NCI-H748 (cell line): ENCODE measurements at regions not wholly inside any gene's neighbourhood (a gene's known extent, or its start where the extent isn't known, plus 50 kb on each side); places are given as distances from the start of the nearest gene placed in this dataset.
"Not testable (repeated sequence)": the region's sequence is repeated elsewhere in the genome, so short reads cannot be mapped to it uniquely, and the experiment has no call there.

Source experiments
- DNase-seq: peaks from one replicate; lab custom pipeline; 2025; ENCODE audit not compliant: unreplicated experiment; lab: John Stamatoyannopoulos, UW

- no peak for DNase-seq
Measured at GRCh38 chr3:34570916-34571705, 772.7 kb downstream of the PDCD6IP start.

- DNase-seq: no peak
Measured at GRCh38 chr3:34571714-34572113, 773.3 kb downstream of the PDCD6IP start.

GRCh38 chr3:34575776-34576175 lies 777.3 kb downstream of the PDCD6IP start:
- no peak for DNase-seq

- no peak for DNase-seq
Measured at GRCh38 chr3:34582055-34582454, 783.6 kb downstream of the PDCD6IP start.

GRCh38 chr3:34583451-34583850 lies 785.0 kb downstream of the PDCD6IP start:
- DNase-seq: no peak

GRCh38 chr3:34584971-34585370 lies 786.5 kb downstream of the PDCD6IP start:
- no peak for DNase-seq

GRCh38 chr3:34599595-34599994 lies 801.2 kb downstream of the PDCD6IP start:
- no peak for DNase-seq

GRCh38 chr3:34619990-34620389 lies 821.6 kb downstream of the PDCD6IP start:
- no peak for DNase-seq

GRCh38 chr3:34626699-34627098 lies 828.3 kb downstream of the PDCD6IP start:
- no peak for DNase-seq

GRCh38 chr3:34634939-34635338 lies 836.5 kb downstream of the PDCD6IP start:
- DNase-seq: peak; percentile 0

- DNase-seq: no peak
Measured at GRCh38 chr3:34635352-34635850, 837.0 kb downstream of the PDCD6IP start.

GRCh38 chr3:34646911-34647460 lies 848.6 kb downstream of the PDCD6IP start:
- peak; percentile 22 for DNase-seq

GRCh38 chr3:34650131-34650530 lies 851.7 kb downstream of the PDCD6IP start:
- peak; percentile 8 for DNase-seq

- DNase-seq: no peak
Measured at GRCh38 chr3:34668915-34669314, 870.5 kb downstream of the PDCD6IP start.

GRCh38 chr3:34669490-34669889 lies 871.1 kb downstream of the PDCD6IP start:
- DNase-seq: no peak

GRCh38 chr3:34675383-34676120 lies 877.1 kb downstream of the PDCD6IP start:
- DNase-seq: no peak

GRCh38 chr3:34676436-34676835 lies 878.0 kb downstream of the PDCD6IP start:
- DNase-seq: no peak

GRCh38 chr3:34678575-34678974 lies 880.1 kb downstream of the PDCD6IP start:
- no peak for DNase-seq

GRCh38 chr3:34679055-34679454 lies 880.6 kb downstream of the PDCD6IP start:
- not testable (repeated sequence) for DNase-seq

GRCh38 chr3:34683851-34684250 lies 885.4 kb downstream of the PDCD6IP start:
- DNase-seq: peak; percentile 68

- DNase-seq: no peak
Measured at GRCh38 chr3:34686541-34686940, 888.1 kb downstream of the PDCD6IP start.

GRCh38 chr3:34687671-34688070 lies 889.2 kb downstream of the PDCD6IP start:
- DNase-seq: no peak
